Smooth muscle cell (in vitro differentiated cells): ENCODE measurements at regions not wholly inside any gene's neighbourhood (a gene's known extent, or its start where the extent isn't known, plus 50 kb on each side); places are given as distances from the start of the nearest gene placed in this dataset.

Experiments
- DNase-seq: peaks from one replicate; lab custom pipeline; 2025; ENCODE audit not compliant: unreplicated experiment; lab: John Stamatoyannopoulos, UW
- H2AFZ ChIP-seq: fragments of 200-600 bp; sonication (generic); 2 replicates; pipeline ENCODE4 v1.6.0; 2016; ENCODE audit warnings: antibody characterized with exemption, low read depth, mild to moderate bottlenecking
- H3F3A ChIP-seq: fragments of 200-600 bp; sonication (generic); 2 replicates; pipeline ENCODE4 v1.6.0; 2017; ENCODE audit warnings: antibody characterized with exemption, low read depth
- H3K27ac ChIP-seq: fragments of 200-600 bp; sonication (generic); 2 replicates; pipeline ENCODE4 v1.5.1; 2016; ENCODE audit warnings: low read depth, mild to moderate bottlenecking
- H3K27me3 ChIP-seq: fragments of 200-600 bp; sonication (generic); 2 replicates; pipeline ENCODE4 v1.6.1; 2016; ENCODE audit warnings: low read depth, mild to moderate bottlenecking
- H3K36me3 ChIP-seq: fragments of 200-600 bp; sonication (generic); 2 replicates; pipeline ENCODE4 v1.5.1; 2016; ENCODE audit warnings: low read depth
- H3K4me1 ChIP-seq: fragments of 200-600 bp; sonication (generic); 2 replicates; pipeline ENCODE4 v1.5.1; 2016; ENCODE audit warnings: low read depth
- H3K4me2 ChIP-seq: fragments of 200-600 bp; sonication (generic); 2 replicates; pipeline ENCODE4 v1.6.0; 2016; ENCODE audit warnings: mild to moderate bottlenecking
- H3K4me3 ChIP-seq: fragments of 200-600 bp; sonication (generic); 2 replicates; pipeline ENCODE4 v1.5.1; 2016; ENCODE audit warnings: mild to moderate bottlenecking
- H3K79me2 ChIP-seq: fragments of 200-600 bp; sonication (generic); 2 replicates; pipeline ENCODE4 v1.6.0; 2016; ENCODE audit warnings: low read depth, mild to moderate bottlenecking
- H3K9ac ChIP-seq: fragments of 200-600 bp; sonication (generic); 2 replicates; pipeline ENCODE4 v1.6.0; 2016; ENCODE audit warnings: low read depth
- H3K9me3 ChIP-seq: fragments of 200-600 bp; sonication (generic); replicated peaks from 2 replicates; pipeline ENCODE4 v1.5.1; 2016; ENCODE audit warnings: low read depth
- H4K20me1 ChIP-seq: fragments of 200-600 bp; sonication (generic); 2 replicates; pipeline ENCODE4 v1.6.0; 2016; ENCODE audit warnings: low read depth
- WGBS: methylation state at CpG from one replicate; pipeline ENCODE4 v1.1.7; 2016; ENCODE audit warnings: low lambda C conversion rate; 5-methylcytosine and 5-hydroxymethylcytosine counted together
- TF ChIP-seq, protein P1 (sequence below): fragments of 200-600 bp; sonication (generic); IDR thresholded peaks from 2 replicates; pipeline ENCODE4 v1.5.1; 2017; ENCODE audit warnings: borderline replicate concordance, mild to moderate bottlenecking, antibody characterized with exemption; ENCODE audit not compliant: insufficient read depth, poor library complexity, severe bottlenecking

DNA sequence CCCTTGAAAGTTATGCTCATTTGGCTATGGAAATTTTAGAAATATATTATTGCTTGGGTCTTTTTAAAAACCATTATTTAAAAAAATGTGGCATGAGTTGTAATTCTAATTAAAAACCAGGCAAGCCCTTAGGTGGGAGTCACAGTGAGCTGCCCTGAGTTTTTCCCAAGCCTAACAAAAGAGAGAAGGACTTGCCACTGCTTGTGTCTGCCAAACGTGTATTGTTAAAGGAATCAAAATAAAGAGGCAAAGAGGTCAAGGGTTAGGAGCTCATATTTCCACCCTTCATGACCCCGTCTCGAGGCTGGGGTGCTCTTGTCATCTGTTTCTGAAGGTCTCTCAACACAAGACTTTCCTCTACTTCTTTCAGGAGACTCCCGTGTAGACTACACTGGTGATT, 321.1 kb downstream of the ZIC1 start:
- Histone ChIP-seq H3K27me3 (no peaks in the 10 kb centered on the region), H3K9me3 (no peaks in the 10 kb centered on the region), H3K4me3 (no peak overlapping the region), H3K4me2 (no peak overlapping the region), H3K79me2 (no peaks in the 10 kb centered on the region), H3K9ac (no peak overlapping the region), H3K27ac (no peak overlapping the region), H3K4me1 (peaks cover 8% of the 10 kb centered on the region), H3F3A (no peaks in the 10 kb centered on the region), H3K36me3 (no peaks in the 10 kb centered on the region), H2AFZ (no peak overlapping the region), H4K20me1 (no peaks in the 10 kb centered on the region)
- TF ChIP-seq, protein P1, sequence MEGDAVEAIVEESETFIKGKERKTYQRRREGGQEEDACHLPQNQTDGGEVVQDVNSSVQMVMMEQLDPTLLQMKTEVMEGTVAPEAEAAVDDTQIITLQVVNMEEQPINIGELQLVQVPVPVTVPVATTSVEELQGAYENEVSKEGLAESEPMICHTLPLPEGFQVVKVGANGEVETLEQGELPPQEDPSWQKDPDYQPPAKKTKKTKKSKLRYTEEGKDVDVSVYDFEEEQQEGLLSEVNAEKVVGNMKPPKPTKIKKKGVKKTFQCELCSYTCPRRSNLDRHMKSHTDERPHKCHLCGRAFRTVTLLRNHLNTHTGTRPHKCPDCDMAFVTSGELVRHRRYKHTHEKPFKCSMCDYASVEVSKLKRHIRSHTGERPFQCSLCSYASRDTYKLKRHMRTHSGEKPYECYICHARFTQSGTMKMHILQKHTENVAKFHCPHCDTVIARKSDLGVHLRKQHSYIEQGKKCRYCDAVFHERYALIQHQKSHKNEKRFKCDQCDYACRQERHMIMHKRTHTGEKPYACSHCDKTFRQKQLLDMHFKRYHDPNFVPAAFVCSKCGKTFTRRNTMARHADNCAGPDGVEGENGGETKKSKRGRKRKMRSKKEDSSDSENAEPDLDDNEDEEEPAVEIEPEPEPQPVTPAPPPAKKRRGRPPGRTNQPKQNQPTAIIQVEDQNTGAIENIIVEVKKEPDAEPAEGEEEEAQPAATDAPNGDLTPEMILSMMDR = no peak
- whole genome bisulfite sequencing = 45% methylated on average over 4 of the region's 4 CpGs
- DNase-seq = no peak

- Histone ChIP-seq H3K27ac (no peak overlapping the region), H3K36me3 (no peaks in the 10 kb centered on the region), H2AFZ (no peak overlapping the region), H3K9ac (no peak overlapping the region), H3F3A (no peaks in the 10 kb centered on the region), H3K9me3 (no peaks in the 10 kb centered on the region), H3K4me3 (no peak overlapping the region), H3K27me3 (no peaks in the 10 kb centered on the region), H4K20me1 (no peaks in the 10 kb centered on the region), H3K4me2 (no peak overlapping the region), H3K4me1 (peaks cover 8% of the 10 kb centered on the region), H3K79me2 (no peaks in the 10 kb centered on the region)
- DNase-seq = no peak
- TF ChIP-seq, protein P1 = no peak
- WGBS = 88% methylated on average over 2 of the region's 2 CpGs
Measured at GRCh38 chr3:147733217-147733616, 324.1 kb downstream of the ZIC1 start.

- Histone ChIP-seq H3F3A (no peaks in the 10 kb centered on the region), H3K36me3 (no peaks in the 10 kb centered on the region), H3K27ac (no peak overlapping the region), H2AFZ (peak overlapping the region; percentile 49), H3K27me3 (no peaks in the 10 kb centered on the region), H3K79me2 (no peaks in the 10 kb centered on the region), H3K9me3 (no peaks in the 10 kb centered on the region), H3K4me3 (no peak overlapping the region), H3K4me1 (peaks cover 3% of the 10 kb centered on the region), H3K9ac (no peak overlapping the region), H4K20me1 (no peaks in the 10 kb centered on the region), H3K4me2 (no peak overlapping the region)
- DNase-seq = no peak
- 62% methylated on average over 3 of the region's 3 CpGs for WGBS
- TF ChIP-seq, protein P1 = no peak
Measured at GRCh38 chr3:147735616-147736015, 326.5 kb downstream of the ZIC1 start.

DNA sequence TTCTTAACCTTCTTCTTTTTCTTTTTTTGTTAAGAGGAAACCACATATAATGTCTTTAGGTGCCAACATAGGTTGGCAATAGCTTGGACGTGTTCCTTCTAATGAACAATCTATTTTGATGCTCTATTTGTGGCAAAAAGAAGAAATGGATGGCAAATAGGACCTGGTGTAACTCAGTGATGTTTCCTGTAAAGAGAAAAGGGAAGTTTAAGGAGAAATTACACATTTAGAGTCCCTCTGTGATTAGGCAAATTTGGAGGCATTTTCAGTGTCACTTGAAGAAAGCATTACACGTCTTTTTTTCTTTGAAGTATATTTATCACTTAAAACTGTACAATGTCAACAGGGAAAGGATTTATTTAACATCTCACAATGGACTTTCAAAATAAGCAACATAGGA, 327.1 kb downstream of the ZIC1 start:
- no peaks in the 10 kb centered on the region for H3K36me3 ChIP-seq
- no peak overlapping the region for H3K4me2 ChIP-seq
- H3K9me3 ChIP-seq = no peaks in the 10 kb centered on the region
- no peak for DNase-seq
- TF ChIP-seq, protein P1 = no peak
- no peak overlapping the region for H3K9ac ChIP-seq
- H3K27me3 ChIP-seq = no peaks in the 10 kb centered on the region
- no peaks in the 10 kb centered on the region for H3F3A ChIP-seq
- no peaks in the 10 kb centered on the region for H3K4me1 ChIP-seq
- no peak overlapping the region for H3K27ac ChIP-seq
- WGBS = 84% methylated on average over 2 of the region's 2 CpGs
- H3K79me2 ChIP-seq = no peaks in the 10 kb centered on the region
- no peak overlapping the region for H3K4me3 ChIP-seq
- no peak overlapping the region for H2AFZ ChIP-seq
- no peaks in the 10 kb centered on the region for H4K20me1 ChIP-seq
